ENCODE measurements at regions not wholly inside any gene's neighbourhood (a gene's known extent, or its start where the extent isn't known, plus 50 kb on each side); places are given as distances from the start of the nearest gene placed in this dataset.
A peak's percentile ranks its signal among the peaks of the same experiment; 100 is the strongest.
"Not testable (repeated sequence)": the region's sequence is repeated elsewhere in the genome, so short reads cannot be mapped to it uniquely, and the experiment has no call there.

DNA sequence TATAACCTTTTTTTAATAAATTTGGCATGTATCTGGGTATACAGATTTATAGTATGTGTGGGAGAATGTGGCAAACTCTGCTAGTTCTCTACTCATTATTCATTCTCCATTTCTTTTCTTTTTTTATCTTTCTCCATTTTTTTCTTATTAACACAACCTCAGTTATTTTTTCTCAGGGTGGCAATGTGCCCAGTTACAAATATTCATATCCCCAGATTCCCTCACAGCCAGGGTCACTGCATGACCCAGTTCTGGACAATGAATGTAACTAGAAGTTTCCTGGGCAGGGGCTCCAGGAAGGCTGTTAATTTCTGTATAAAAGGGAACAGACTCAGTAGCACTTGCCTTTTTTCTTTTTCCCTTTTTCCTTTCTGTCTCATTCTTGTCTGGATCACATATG is 95.6 kb downstream of the VCPKMT start:
- no peak for DNase-seq

GRCh38 chr14:50021261-50022031 is 94.9 kb downstream of the VCPKMT start:
- no peak for DNase-seq

- DNase-seq = no peak
These were observed 93.7 kb downstream of the VCPKMT start for GRCh38 chr14:50022661-50023060.

- no peak for DNase-seq
These were observed 92.5 kb downstream of the VCPKMT start for GRCh38 chr14:50023671-50024490.

DNA sequence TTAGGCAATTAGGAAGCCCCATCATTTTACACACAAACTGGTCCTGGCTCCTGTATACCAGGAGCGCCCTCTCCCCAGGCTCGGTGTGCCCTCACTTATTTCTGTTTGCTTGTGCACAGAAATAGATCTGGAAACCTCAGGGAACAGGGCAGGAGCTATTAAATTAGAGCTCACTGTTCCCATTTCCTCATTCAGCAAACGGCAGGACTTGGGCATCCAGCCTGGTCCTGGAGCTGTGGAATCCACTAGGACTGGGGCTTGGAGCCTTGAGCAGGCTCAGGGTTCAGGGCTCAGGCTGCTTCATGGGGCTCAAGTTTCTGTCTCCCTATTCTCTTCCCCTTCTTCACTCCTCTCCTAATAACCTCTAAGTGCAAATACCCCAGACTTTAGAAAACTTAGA is 91.3 kb downstream of the VCPKMT start:
- no peak for DNase-seq

- no peak for DNase-seq
These were observed 90.6 kb downstream of the VCPKMT start for GRCh38 chr14:50025776-50026175.

GRCh38 chr14:50026396-50026795 is 90.0 kb downstream of the VCPKMT start:
- DNase-seq = no peak

- no peak for DNase-seq
These were observed 88.6 kb downstream of the VCPKMT start for GRCh38 chr14:50027816-50028215.

- no peak for DNase-seq
These were observed 87.9 kb downstream of the VCPKMT start for GRCh38 chr14:50028458-50028857.

- no peak for DNase-seq
These were observed 86.3 kb downstream of the VCPKMT start for GRCh38 chr14:50030036-50030435.

DNA sequence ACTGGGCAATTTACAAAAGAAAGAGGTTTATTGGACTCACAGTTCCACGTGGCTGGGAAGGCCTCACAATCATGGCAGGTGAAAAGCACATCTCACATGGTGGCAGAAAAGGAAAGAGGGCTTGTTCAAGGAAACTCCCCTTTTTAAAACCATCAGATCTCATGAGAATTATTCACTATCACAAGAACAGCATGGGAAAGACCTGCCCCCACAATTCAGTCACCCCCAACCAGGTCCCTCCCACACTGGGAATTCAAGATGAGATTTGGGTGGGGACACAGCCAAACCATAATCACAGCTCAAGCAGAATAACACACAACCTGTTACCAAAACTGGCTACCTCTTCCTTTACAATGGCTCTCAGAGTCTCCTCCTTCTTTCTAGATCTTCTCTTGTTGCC is 85.5 kb downstream of the VCPKMT start:
- DNase-seq = not testable (repeated sequence)

DNA sequence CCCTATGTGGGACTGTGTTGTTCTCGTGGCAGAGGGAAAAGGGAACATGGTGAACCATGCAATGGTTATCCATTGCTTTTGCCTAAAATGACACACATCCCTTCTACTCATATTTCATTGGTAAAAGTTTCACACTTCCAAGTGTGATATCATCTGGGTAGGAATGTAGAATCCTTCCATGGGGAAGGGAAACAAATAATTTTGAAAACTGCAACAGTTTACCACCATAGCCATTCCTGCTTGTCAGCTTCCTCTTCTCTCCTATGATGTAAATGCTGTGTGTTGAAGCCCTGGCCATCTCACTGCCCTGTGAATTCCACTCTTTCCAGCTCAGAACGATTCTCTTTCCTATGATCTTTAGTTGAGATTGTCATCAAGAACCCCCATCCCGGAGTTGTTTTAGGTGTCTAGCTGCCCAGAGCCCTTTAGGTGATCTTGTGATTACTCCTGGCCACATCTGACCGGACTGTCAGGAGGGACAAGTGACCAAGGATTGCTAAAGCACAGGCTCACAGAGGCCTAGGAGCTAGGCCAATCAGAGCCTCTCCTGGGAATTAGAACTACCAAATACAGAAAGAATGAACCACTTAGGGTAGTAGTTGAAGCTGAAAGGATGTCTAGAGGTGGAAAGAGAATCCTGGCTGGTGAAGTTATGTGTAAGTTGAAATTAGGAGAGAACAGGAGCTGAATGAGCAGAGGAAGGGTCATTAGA is 84.6 kb downstream of the VCPKMT start:
- DNase-seq = no peak

- not testable (repeated sequence) for DNase-seq
These were observed 83.8 kb downstream of the VCPKMT start for GRCh38 chr14:50032462-50033167.

DNA sequence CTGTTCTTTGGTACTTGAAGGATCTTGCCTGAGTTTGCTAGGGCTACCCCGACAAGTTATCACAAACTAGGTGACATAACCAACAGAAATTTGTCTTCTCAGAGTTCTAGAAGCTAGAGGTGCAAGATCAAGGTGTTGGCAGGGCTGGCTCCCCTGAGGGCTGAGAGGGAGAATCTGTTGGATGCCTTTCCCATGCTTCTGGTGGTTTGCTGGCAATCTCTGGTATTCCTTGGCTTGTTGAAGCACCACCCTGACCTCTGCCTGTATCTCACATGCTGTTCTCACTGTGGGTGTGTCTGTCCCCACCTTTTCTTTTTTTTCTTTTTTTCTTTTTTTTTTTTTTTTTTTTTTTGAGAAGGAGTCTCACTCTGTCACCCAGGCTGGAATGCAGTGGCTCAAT is 81.2 kb downstream of the VCPKMT start:
- DNase-seq = no peak

DNA sequence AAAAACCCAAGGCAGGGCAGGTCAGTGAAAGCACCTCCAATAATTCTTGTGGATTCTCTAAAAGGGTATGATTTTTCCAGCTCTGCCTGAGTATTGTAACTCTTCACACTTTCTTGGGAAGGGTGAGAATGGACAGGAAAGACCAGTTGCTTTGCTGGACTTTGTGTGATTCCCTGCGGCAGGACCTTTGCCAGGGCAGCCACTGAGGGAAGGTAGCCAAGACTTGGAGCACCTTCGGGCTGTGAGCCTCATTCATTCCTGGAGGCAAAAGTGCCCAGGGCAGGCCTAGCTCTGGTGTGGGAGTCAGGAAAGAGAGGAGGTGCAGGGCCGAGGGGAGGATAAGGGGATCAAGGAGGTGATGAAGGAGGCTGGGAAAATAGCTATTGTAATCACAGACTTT is 80.2 kb downstream of the VCPKMT start:
- DNase-seq = no peak

- DNase-seq = no peak
These were observed 79.7 kb downstream of the VCPKMT start for GRCh38 chr14:50036637-50037036.

DNA sequence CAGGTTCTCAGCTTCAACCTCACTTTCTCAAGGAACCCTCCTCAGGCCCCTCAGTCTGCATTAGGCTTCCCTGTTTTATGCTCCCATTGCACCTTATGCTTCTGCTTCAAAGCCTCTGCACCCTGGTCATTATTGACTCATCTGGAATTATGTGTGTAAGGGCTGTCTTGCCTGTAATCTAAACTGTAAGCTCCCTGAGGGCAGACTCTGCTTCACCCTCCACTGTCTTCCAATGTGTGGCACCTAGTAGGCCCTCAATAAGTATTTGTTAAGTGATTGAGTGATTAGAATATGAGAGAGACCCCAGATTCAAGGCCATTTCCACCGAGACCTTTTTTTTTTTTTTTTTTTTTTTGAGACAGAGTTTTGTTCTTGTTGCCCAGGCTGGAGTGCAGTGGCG is 79.1 kb downstream of the VCPKMT start:
- DNase-seq = no peak

- peak; percentile 59 for DNase-seq
These were observed 78.5 kb downstream of the VCPKMT start for GRCh38 chr14:50037852-50038251.

DNA sequence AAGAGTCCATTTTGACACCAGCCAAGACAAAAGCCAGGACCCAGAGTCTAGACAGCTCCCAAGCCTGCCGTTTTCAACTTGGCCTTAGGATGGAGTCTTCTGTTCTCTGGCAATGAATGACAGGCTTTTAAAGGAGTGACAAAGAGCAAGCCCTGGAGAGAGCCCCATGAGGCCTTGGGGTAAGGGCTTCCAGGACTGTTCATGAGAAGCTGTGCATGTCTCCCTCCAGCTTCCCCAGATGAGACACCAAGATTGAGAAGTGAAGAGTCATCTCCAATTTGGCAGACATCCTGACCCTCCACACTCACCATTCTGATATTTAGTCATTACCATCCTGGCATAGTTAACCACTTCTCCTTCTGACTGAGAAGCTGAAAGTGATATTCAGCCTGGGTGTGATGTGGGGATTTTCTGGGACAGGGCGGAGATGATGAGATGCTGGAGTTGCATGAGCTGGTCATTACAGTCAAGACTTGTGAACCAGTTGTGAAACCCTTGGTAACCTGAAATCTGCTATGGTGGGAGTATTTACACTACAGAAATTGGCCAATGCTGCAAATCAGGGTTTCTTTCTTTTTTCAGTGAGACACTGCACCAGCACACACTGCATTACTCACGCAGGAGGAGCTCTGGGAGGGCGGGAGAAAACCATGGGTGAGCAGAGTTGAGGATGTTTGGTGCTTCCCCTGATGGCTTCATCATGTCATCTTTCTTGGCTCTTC is 77.8 kb downstream of the VCPKMT start:
- DNase-seq = peak; percentile 78

- DNase-seq = no peak
These were observed 77.3 kb downstream of the VCPKMT start for GRCh38 chr14:50039120-50039517.

- peak; percentile 66 for DNase-seq
These were observed 76.5 kb downstream of the VCPKMT start for GRCh38 chr14:50039734-50040400.

GRCh38 chr14:50040401-50040775 is 76.0 kb downstream of the VCPKMT start:
- peak; percentile 65 for DNase-seq
